ENCODE measurements at regions not wholly inside any gene's neighbourhood (a gene's known extent, or its start where the extent isn't known, plus 50 kb on each side); places are given as distances from the start of the nearest gene placed in this dataset.

DNA sequence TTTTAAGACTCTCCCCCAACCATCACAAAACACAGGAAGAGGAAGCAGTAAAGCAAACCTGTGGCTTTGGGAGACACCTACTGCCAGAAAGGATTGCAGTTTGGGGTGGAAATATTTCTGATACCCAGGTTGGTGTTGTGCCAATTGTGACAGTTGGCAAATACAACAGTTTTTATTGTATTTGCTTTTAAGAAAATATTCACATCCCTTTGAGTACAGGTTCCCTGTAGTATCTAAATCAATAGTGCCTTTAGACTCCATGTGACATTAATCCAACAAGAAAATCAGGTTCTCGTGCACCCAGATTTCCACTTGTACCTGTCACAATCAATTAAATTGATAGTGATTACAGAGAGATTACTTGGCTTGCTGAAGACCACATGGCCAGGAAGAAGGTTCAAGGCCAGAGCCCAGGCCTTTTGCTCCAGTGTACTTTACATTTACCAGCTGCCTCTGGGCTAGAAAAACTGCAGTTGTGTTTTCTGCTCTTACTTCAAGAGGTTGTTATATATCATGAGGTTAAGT is 361.2 kb downstream of the ATP23 start:
- no peaks in the 10 kb centered on the region for H3K36me3 ChIP-seq (ENCODE audit: insufficient read depth, low read length)
- H3K4me3 ChIP-seq (ENCODE audit: low read length): no peak overlapping the region
- H2AFZ ChIP-seq (ENCODE audit: low read depth, low read length): no peak overlapping the region
- no peaks in the 10 kb centered on the region for H3K27me3 ChIP-seq (ENCODE audit: insufficient read depth, low read length)
- H3K9me3 ChIP-seq (ENCODE audit: low read length): no peaks in the 10 kb centered on the region
- peaks cover 10% of the 10 kb centered on the region for H3K4me1 ChIP-seq (ENCODE audit: insufficient read depth, low read length)

GRCh38 chr12:58306266-58307000 is 365.1 kb downstream of the ATP23 start:
- H3K4me3 ChIP-seq (ENCODE audit: low read length): no peak overlapping the region
- peaks cover 3% of the 10 kb centered on the region for H3K4me1 ChIP-seq (ENCODE audit: insufficient read depth, low read length)
- H3K27me3 ChIP-seq (ENCODE audit: insufficient read depth, low read length): no peaks in the 10 kb centered on the region
- H2AFZ ChIP-seq (ENCODE audit: low read depth, low read length): no peak overlapping the region
- no peaks in the 10 kb centered on the region for H3K36me3 ChIP-seq (ENCODE audit: insufficient read depth, low read length)
- H3K9me3 ChIP-seq (ENCODE audit: low read length): no peaks in the 10 kb centered on the region

- no peaks in the 10 kb centered on the region for H3K9me3 ChIP-seq (ENCODE audit: low read length)
- H3K4me1 ChIP-seq (ENCODE audit: insufficient read depth, low read length): peaks cover 3% of the 10 kb centered on the region
These were observed 368.4 kb downstream of the ATP23 start for GRCh38 chr12:58309806-58310205.

DNA sequence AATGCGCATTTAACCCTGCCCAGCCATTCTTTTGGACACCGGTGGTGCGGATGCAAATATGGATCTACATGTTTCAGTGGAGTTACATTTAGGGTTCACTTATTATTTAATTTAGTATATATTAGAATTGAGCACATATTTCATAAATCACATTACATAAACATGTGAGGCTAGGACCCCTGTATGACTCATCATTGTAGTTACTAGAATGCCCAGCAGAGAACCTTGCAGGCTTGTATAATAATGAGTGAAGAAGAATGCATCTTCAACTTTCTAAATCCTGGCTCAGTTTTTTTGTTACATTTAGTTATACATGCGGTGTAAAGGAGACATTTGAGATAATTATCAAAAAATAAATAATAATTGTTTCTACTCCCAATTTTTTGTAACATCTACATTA is 369.0 kb downstream of the ATP23 start:
- Histone ChIP-seq H2AFZ (ENCODE audit: low read depth, low read length) (no peak overlapping the region), H3K4me3 (ENCODE audit: low read length) (no peak overlapping the region), H3K36me3 (ENCODE audit: insufficient read depth, low read length) (no peaks in the 10 kb centered on the region)

More at GRCh38 chr12:58309806-58310205, 368.4 kb downstream of the ATP23 start:
- Histone ChIP-seq H3K4me3 (ENCODE audit: low read length) (no peak overlapping the region), H3K27me3 (ENCODE audit: insufficient read depth, low read length) (no peaks in the 10 kb centered on the region), H2AFZ (ENCODE audit: low read depth, low read length) (no peak overlapping the region), H3K36me3 (ENCODE audit: insufficient read depth, low read length) (no peaks in the 10 kb centered on the region)

GRCh38 chr12:58310809-58311622 is 369.6 kb downstream of the ATP23 start:
- H2AFZ ChIP-seq (ENCODE audit: low read depth, low read length): no peak overlapping the region
- no peak overlapping the region for H3K4me3 ChIP-seq (ENCODE audit: low read length)
- no peaks in the 10 kb centered on the region for H3K9me3 ChIP-seq (ENCODE audit: low read length)
- H3K27me3 ChIP-seq (ENCODE audit: insufficient read depth, low read length): no peaks in the 10 kb centered on the region
- H3K4me1 ChIP-seq (ENCODE audit: insufficient read depth, low read length): peaks cover 3% of the 10 kb centered on the region
- no peaks in the 10 kb centered on the region for H3K36me3 ChIP-seq (ENCODE audit: insufficient read depth, low read length)

More for the DNA sequence above, 369.0 kb downstream of the ATP23 start:
- peaks cover 3% of the 10 kb centered on the region for H3K4me1 ChIP-seq (ENCODE audit: insufficient read depth, low read length)
- H3K9me3 ChIP-seq (ENCODE audit: low read length): no peaks in the 10 kb centered on the region
- no peaks in the 10 kb centered on the region for H3K27me3 ChIP-seq (ENCODE audit: insufficient read depth, low read length)

GRCh38 chr12:58313091-58313855 is 371.9 kb downstream of the ATP23 start:
- H3K9me3 ChIP-seq (ENCODE audit: low read length): no peaks in the 10 kb centered on the region
- H3K27me3 ChIP-seq (ENCODE audit: insufficient read depth, low read length): no peaks in the 10 kb centered on the region
- H3K4me1 ChIP-seq (ENCODE audit: insufficient read depth, low read length): peaks cover 3% of the 10 kb centered on the region
- no peak overlapping the region for H3K4me3 ChIP-seq (ENCODE audit: low read length)
- no peaks in the 10 kb centered on the region for H3K36me3 ChIP-seq (ENCODE audit: insufficient read depth, low read length)
- H2AFZ ChIP-seq (ENCODE audit: low read depth, low read length): no peak overlapping the region

- Histone ChIP-seq H3K4me1 (ENCODE audit: insufficient read depth, low read length) (peaks cover 3% of the 10 kb centered on the region), H2AFZ (ENCODE audit: low read depth, low read length) (no peak overlapping the region), H3K36me3 (ENCODE audit: insufficient read depth, low read length) (no peaks in the 10 kb centered on the region), H3K27me3 (ENCODE audit: insufficient read depth, low read length) (no peaks in the 10 kb centered on the region), H3K9me3 (ENCODE audit: low read length) (no peaks in the 10 kb centered on the region), H3K4me3 (ENCODE audit: low read length) (no peak overlapping the region)
These were observed 373.2 kb downstream of the ATP23 start for GRCh38 chr12:58314610-58315009.

DNA sequence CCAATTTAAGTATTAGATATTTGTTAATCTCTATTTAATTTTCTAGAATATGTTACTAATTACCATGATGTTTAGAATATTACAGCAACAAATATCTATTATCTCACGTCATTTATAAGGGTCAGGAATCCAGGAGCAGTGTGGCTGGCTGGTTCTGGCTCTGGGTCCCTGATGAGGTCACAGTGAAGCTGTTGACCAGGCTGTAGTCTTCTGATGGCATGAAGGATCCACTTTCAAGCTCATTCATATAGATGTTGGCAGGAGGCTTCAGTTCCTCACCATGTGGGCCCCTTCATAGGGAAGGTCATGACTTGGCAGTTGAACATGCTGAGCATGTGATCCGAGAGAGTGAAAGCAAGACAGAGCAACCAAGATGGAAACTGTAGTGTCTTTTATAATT is 375.6 kb downstream of the ATP23 start:
- Histone ChIP-seq H3K4me3 (ENCODE audit: low read length) (no peak overlapping the region), H3K9me3 (ENCODE audit: low read length) (no peaks in the 10 kb centered on the region), H3K36me3 (ENCODE audit: insufficient read depth, low read length) (no peaks in the 10 kb centered on the region), H3K4me1 (ENCODE audit: insufficient read depth, low read length) (no peaks in the 10 kb centered on the region), H2AFZ (ENCODE audit: low read depth, low read length) (no peak overlapping the region), H3K27me3 (ENCODE audit: insufficient read depth, low read length) (no peaks in the 10 kb centered on the region)

DNA sequence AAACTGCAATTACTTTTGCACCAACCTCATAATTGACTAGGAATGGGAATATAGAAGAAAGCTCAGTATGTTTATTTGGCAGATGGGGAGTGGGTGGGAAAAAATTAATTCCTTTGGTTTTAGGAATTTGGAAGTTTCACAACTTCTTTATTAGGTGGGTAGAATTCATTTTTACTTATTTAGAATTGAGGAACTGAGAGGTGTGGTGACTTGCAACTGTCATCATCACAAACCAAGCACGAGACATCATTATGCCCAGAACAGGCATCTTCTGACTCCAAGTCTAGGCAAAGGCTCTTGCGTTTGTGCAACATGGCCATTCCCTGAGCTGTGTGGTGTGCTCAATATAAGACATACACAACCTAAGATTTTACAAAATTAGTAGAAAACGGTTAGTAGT is 380.0 kb downstream of the ATP23 start:
- no peaks in the 10 kb centered on the region for H3K4me1 ChIP-seq (ENCODE audit: insufficient read depth, low read length)
- no peaks in the 10 kb centered on the region for H3K27me3 ChIP-seq (ENCODE audit: insufficient read depth, low read length)
- no peaks in the 10 kb centered on the region for H3K9me3 ChIP-seq (ENCODE audit: low read length)
- H2AFZ ChIP-seq (ENCODE audit: low read depth, low read length): no peak overlapping the region
- H3K36me3 ChIP-seq (ENCODE audit: insufficient read depth, low read length): no peaks in the 10 kb centered on the region
- no peak overlapping the region for H3K4me3 ChIP-seq (ENCODE audit: low read length)

- Histone ChIP-seq H3K9me3 (ENCODE audit: low read length) (no peaks in the 10 kb centered on the region), H3K27me3 (ENCODE audit: insufficient read depth, low read length) (no peaks in the 10 kb centered on the region), H2AFZ (ENCODE audit: low read depth, low read length) (no peak overlapping the region), H3K36me3 (ENCODE audit: insufficient read depth, low read length) (no peaks in the 10 kb centered on the region), H3K4me3 (ENCODE audit: low read length) (no peak overlapping the region), H3K4me1 (ENCODE audit: insufficient read depth, low read length) (no peaks in the 10 kb centered on the region)
These were observed 382.3 kb downstream of the ATP23 start for GRCh38 chr12:58323676-58324075.

DNA sequence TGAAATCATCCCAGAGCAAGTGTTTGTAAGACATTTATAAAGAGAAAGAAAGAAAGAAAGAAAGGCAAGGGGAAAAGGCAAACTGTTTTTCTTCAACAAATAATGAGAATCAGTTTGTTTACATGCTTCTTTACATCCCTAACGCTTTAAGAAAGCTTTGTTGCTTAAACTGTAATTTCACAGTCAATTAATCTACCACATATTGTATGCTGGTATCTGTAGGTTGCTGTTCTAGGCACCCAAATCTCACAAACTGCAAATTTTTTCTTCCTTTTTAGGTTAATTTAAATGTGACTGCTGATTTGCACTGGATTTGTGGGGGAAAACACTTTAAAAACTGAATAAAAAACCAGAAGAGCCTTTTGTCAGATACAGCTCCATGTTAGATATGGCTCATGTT is 384.2 kb downstream of the ATP23 start:
- no peaks in the 10 kb centered on the region for H3K9me3 ChIP-seq (ENCODE audit: low read length)
- H3K4me3 ChIP-seq (ENCODE audit: low read length): no peak overlapping the region
- no peaks in the 10 kb centered on the region for H3K4me1 ChIP-seq (ENCODE audit: insufficient read depth, low read length)
- H3K36me3 ChIP-seq (ENCODE audit: insufficient read depth, low read length): no peaks in the 10 kb centered on the region
- no peaks in the 10 kb centered on the region for H3K27me3 ChIP-seq (ENCODE audit: insufficient read depth, low read length)
- no peak overlapping the region for H2AFZ ChIP-seq (ENCODE audit: low read depth, low read length)

DNA sequence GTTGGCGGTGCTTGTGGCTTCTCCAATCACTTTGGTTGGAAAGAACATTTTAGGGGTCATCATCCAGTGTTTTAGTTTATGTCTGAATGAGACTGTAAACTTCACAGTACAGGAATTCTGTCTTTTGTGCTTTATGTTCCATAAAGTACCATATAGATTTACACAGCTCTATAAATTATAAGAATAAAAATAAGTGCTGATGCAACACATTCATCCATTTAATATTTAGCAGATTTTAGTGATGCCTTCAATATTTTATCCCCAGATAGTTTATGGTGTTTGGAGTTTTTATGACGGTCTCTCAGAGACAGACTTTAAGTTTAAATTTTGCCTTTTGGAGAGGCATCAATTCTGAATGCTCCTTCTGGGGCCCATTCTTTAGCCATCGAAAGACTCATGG is 385.2 kb downstream of the ATP23 start:
- no peaks in the 10 kb centered on the region for H3K27me3 ChIP-seq (ENCODE audit: insufficient read depth, low read length)
- H2AFZ ChIP-seq (ENCODE audit: low read depth, low read length): no peak overlapping the region
- no peaks in the 10 kb centered on the region for H3K36me3 ChIP-seq (ENCODE audit: insufficient read depth, low read length)
- no peaks in the 10 kb centered on the region for H3K4me1 ChIP-seq (ENCODE audit: insufficient read depth, low read length)
- no peaks in the 10 kb centered on the region for H3K9me3 ChIP-seq (ENCODE audit: low read length)
- H3K4me3 ChIP-seq (ENCODE audit: low read length): no peak overlapping the region

Measured in neuron (in vitro differentiated cells).